GM21529 (cell line): ENCODE measurements at regions not wholly inside any gene's neighbourhood (a gene's known extent, or its start where the extent isn't known, plus 50 kb on each side); places are given as distances from the start of the nearest gene placed in this dataset.

Experiments used
- ATAC-seq: cut with Tn5 transposase; IDR thresholded peaks from one replicate; pipeline ENCODE4 v1.9.1; 2021; ENCODE audit not compliant: unreplicated experiment

- no peak for ATAC-seq
These were observed 320.2 kb downstream of the CDC14C start for GRCh38 chr7:49244543-49244942.

- no peak for ATAC-seq
These were observed 320.7 kb downstream of the CDC14C start for GRCh38 chr7:49245062-49245461.

GRCh38 chr7:49247759-49248158, 323.4 kb downstream of the CDC14C start:
- ATAC-seq: no peak

GRCh38 chr7:49255054-49255453, 330.7 kb downstream of the CDC14C start:
- ATAC-seq: no peak

- no peak for ATAC-seq
These were observed 336.2 kb downstream of the CDC14C start for GRCh38 chr7:49260538-49260937.

- ATAC-seq: no peak
These were observed 337.6 kb downstream of the CDC14C start for GRCh38 chr7:49261928-49262327.

- no peak for ATAC-seq
These were observed 340.2 kb downstream of the CDC14C start for GRCh38 chr7:49264530-49264929.

GRCh38 chr7:49273897-49274296, 349.6 kb downstream of the CDC14C start:
- no peak for ATAC-seq

- no peak for ATAC-seq
These were observed 355.5 kb downstream of the CDC14C start for GRCh38 chr7:49279891-49280290.

GRCh38 chr7:49287653-49288052, 363.3 kb downstream of the CDC14C start:
- no peak for ATAC-seq

- ATAC-seq: no peak
These were observed 370.3 kb downstream of the CDC14C start for GRCh38 chr7:49294611-49295010.

GRCh38 chr7:49295146-49295545, 370.8 kb downstream of the CDC14C start:
- no peak for ATAC-seq

- ATAC-seq: no peak
These were observed 373.6 kb downstream of the CDC14C start for GRCh38 chr7:49297958-49298357.

GRCh38 chr7:49308787-49309186, 384.4 kb downstream of the CDC14C start:
- ATAC-seq: no peak

GRCh38 chr7:49320083-49320482, 395.7 kb downstream of the CDC14C start:
- no peak for ATAC-seq

GRCh38 chr7:49321843-49322242, 397.5 kb downstream of the CDC14C start:
- ATAC-seq: no peak

- no peak for ATAC-seq
These were observed 398.1 kb downstream of the CDC14C start for GRCh38 chr7:49322476-49322875.

GRCh38 chr7:49324040-49324439, 399.7 kb downstream of the CDC14C start:
- ATAC-seq: no peak

- ATAC-seq: no peak
These were observed 400.4 kb downstream of the CDC14C start for GRCh38 chr7:49324707-49325106.

- no peak for ATAC-seq
These were observed 401.2 kb downstream of the CDC14C start for GRCh38 chr7:49325571-49325970.

- ATAC-seq: no peak
These were observed 402.8 kb downstream of the CDC14C start for GRCh38 chr7:49327155-49327554.

- ATAC-seq: peak; percentile 62
These were observed 409.0 kb downstream of the CDC14C start for GRCh38 chr7:49333180-49333881.

- ATAC-seq: no peak
These were observed 417.5 kb downstream of the CDC14C start for GRCh38 chr7:49341849-49342248.
